ENCODE measurements at regions not wholly inside any gene's neighbourhood (a gene's known extent, or its start where the extent isn't known, plus 50 kb on each side); places are given as distances from the start of the nearest gene placed in this dataset.
A peak's percentile ranks its signal among the peaks of the same experiment; 100 is the strongest.

DNA sequence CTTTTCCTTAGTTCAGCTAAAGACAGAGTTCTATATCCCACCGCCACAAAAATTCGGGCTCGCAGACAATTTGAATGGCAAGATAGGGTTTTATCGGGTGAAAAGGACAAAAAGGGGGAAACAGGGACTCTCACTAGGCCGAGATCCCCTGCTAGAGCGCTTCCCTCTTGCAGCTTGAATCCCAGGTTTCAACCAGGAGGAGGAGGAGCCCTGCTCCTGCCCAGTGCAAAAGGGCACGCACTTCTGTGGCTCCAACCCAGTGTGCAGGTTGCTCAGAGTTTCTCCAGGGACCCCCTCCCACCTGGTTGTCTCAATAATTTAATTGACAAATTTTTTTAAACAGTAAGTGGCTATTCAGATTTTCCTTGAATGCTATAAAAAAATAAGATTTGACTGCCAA lies 152.6 kb upstream of the LUZP2 start:
- Histone ChIP-seq H3K27ac (ENCODE audit: low read depth, low read length) (no peak overlapping the region), H3K36me3 (ENCODE audit: insufficient read depth, low read length) (no peaks in the 10 kb centered on the region), H3K4me3 (ENCODE audit: low read length) (no peak overlapping the region), H3K9me3 (ENCODE audit: low read length) (no peaks in the 10 kb centered on the region), H3K4me1 (ENCODE audit: insufficient read depth, low read length) (no peaks in the 10 kb centered on the region), H3K27me3 (ENCODE audit: insufficient read depth, low read length, poor library complexity, severe bottlenecking) (no peaks in the 10 kb centered on the region)
- DNase-seq = no peak
- CTCF ChIA-PET = no interaction called here
- H3K27me3 Mint-ChIP-seq = no peaks in the 10 kb centered on the region
- no peaks in the 10 kb centered on the region for H3K36me3 Mint-ChIP-seq
- POLR2A ChIA-PET = no interaction called here
- H3K27ac Mint-ChIP-seq = no peak overlapping the region
- no peaks in the 10 kb centered on the region for H3K4me1 Mint-ChIP-seq
- H3K9me3 Mint-ChIP-seq = peaks cover 0 to 40% (median 4%) of the 10 kb centered on the region in 5 donors
- no peak overlapping the region for H3K4me3 Mint-ChIP-seq

GRCh38 chr11:24348908-24349307 lies 147.9 kb upstream of the LUZP2 start:
- no peaks in the 10 kb centered on the region for H3K4me1 Mint-ChIP-seq
- no peak for DNase-seq
- Histone ChIP-seq H3K9me3 (ENCODE audit: low read length) (no peaks in the 10 kb centered on the region), H3K4me3 (ENCODE audit: low read length) (no peak overlapping the region), H3K36me3 (ENCODE audit: insufficient read depth, low read length) (no peaks in the 10 kb centered on the region), H3K4me1 (ENCODE audit: insufficient read depth, low read length) (no peaks in the 10 kb centered on the region), H3K27ac (ENCODE audit: low read depth, low read length) (no peak overlapping the region), H3K27me3 (ENCODE audit: insufficient read depth, low read length, poor library complexity, severe bottlenecking) (no peaks in the 10 kb centered on the region)
- peaks cover 0 to 3% (median 0%) of the 10 kb centered on the region in 3 donors for H3K36me3 Mint-ChIP-seq
- no peak overlapping the region for H3K4me3 Mint-ChIP-seq
- POLR2A ChIA-PET = no interaction called here
- H3K27ac Mint-ChIP-seq = no peak overlapping the region
- peaks cover 1 to 39% (median 8%) of the 10 kb centered on the region in 5 donors for H3K9me3 Mint-ChIP-seq
- no peaks in the 10 kb centered on the region for H3K27me3 Mint-ChIP-seq
- CTCF ChIA-PET = no interaction called here

GRCh38 chr11:24351179-24351578 lies 145.7 kb upstream of the LUZP2 start:
- Histone ChIP-seq H3K4me3 (ENCODE audit: low read length) (no peak overlapping the region), H3K4me1 (ENCODE audit: insufficient read depth, low read length) (no peaks in the 10 kb centered on the region), H3K27me3 (ENCODE audit: insufficient read depth, low read length, poor library complexity, severe bottlenecking) (no peaks in the 10 kb centered on the region), H3K9me3 (ENCODE audit: low read length) (no peaks in the 10 kb centered on the region), H3K36me3 (ENCODE audit: insufficient read depth, low read length) (no peaks in the 10 kb centered on the region), H3K27ac (ENCODE audit: low read depth, low read length) (no peak overlapping the region)
- Mint-ChIP-seq H3K9me3 (peaks cover 1 to 35% (median 7%) of the 10 kb centered on the region in 5 donors), H3K27ac (no peak overlapping the region), H3K4me3 (no peak overlapping the region), H3K27me3 (no peaks in the 10 kb centered on the region), H3K36me3 (peaks cover 0 to 4% (median 0%) of the 10 kb centered on the region in 3 donors), H3K4me1 (no peaks in the 10 kb centered on the region)
- CTCF ChIA-PET = no interaction called here
- POLR2A ChIA-PET = no interaction called here
- no peak for DNase-seq

DNA sequence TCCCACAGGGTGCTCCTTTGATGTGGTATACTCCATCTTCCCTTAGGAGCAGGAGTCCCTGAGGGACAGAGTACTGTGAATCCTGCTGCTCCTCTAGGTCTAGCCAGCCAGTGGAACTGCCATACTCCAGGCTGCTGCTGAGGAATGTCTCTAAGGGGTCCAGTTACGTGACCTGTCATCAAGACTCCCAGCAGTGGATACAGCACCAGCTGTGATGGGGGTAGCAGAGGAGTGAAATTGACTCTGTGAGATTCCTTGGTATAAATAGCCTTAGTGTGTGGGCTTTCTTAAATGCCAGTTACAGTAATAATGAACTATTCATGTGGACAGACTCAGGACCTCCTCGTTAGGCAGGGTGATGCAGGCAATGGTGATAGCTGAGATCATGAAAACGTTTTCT lies 140.4 kb upstream of the LUZP2 start:
- Histone ChIP-seq H3K4me1 (ENCODE audit: insufficient read depth, low read length) (no peaks in the 10 kb centered on the region), H3K36me3 (ENCODE audit: insufficient read depth, low read length) (no peaks in the 10 kb centered on the region), H3K9me3 (ENCODE audit: low read length) (no peaks in the 10 kb centered on the region), H3K4me3 (ENCODE audit: low read length) (no peak overlapping the region), H3K27ac (ENCODE audit: low read depth, low read length) (no peak overlapping the region), H3K27me3 (ENCODE audit: insufficient read depth, low read length, poor library complexity, severe bottlenecking) (no peaks in the 10 kb centered on the region)
- Mint-ChIP-seq H3K4me1 (peaks cover 0 to 2% (median 0%) of the 10 kb centered on the region in 3 donors), H3K36me3 (peaks cover 0 to 4% (median 0%) of the 10 kb centered on the region in 3 donors), H3K4me3 (no peak overlapping the region), H3K9me3 (peaks cover 7 to 19% (median 8%) of the 10 kb centered on the region in 5 donors), H3K27me3 (no peaks in the 10 kb centered on the region), H3K27ac (peak overlapping the region in 1 of 8 donors; percentile 55)
- DNase-seq = no peak
- POLR2A ChIA-PET = no interaction called here
- CTCF ChIA-PET = interaction anchor here (1.5 kb wide), 1 partner anchor 11 kb away, joined by 6 read pairs; no protein-coding TSS in a partner anchor

GRCh38 chr11:24357620-24358410 lies 139.0 kb upstream of the LUZP2 start:
- Mint-ChIP-seq H3K27ac (peak overlapping the region in 4 of 8 donors; percentile 15 to 38 (median 24)), H3K9me3 (peaks cover 9 to 19% (median 14%) of the 10 kb centered on the region in 5 donors), H3K27me3 (no peaks in the 10 kb centered on the region), H3K4me1 (peaks cover 0 to 2% (median 0%) of the 10 kb centered on the region in 3 donors), H3K36me3 (peaks cover 0 to 4% (median 0%) of the 10 kb centered on the region in 3 donors), H3K4me3 (peak overlapping the region in 4 of 7 donors; percentile 15 to 76 (median 42))
- POLR2A ChIA-PET = no interaction called here
- no peak for DNase-seq
- no peaks in the 10 kb centered on the region for H3K9me3 ChIP-seq (ENCODE audit: low read length)
- no peak overlapping the region for H3K27ac ChIP-seq (ENCODE audit: low read depth, low read length)
- CTCF ChIA-PET = interaction anchor here (0.6 to 1.5 kb wide), 3 partner anchors 9 to 818 kb away, joined by 3 to 6 read pairs (median 4); no protein-coding TSS in a partner anchor
- no peaks in the 10 kb centered on the region for H3K27me3 ChIP-seq (ENCODE audit: insufficient read depth, low read length, poor library complexity, severe bottlenecking)
- H3K4me1 ChIP-seq (ENCODE audit: insufficient read depth, low read length) = no peaks in the 10 kb centered on the region
- H3K4me3 ChIP-seq (ENCODE audit: low read length) = no peak overlapping the region
- no peaks in the 10 kb centered on the region for H3K36me3 ChIP-seq (ENCODE audit: insufficient read depth, low read length)

DNA sequence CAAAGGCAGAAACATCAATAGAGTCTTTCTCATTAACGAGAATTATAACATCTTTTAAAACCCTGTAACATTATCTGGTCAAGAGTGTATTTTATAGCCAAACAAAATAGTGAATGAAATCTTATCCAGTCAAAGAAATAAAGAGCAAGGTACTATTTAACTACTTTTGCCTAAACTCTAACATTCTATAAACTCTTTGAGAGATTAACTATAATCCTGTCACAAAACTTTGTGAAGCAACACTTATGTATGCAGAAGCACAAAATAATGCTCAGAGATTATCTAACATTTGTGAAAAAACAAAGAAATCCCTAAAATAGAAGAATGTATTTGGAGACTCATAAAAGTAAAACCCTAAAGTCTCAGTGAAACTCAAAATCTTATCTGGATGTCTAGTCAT lies 124.4 kb upstream of the LUZP2 start:
- Mint-ChIP-seq H3K4me3 (no peak overlapping the region), H3K4me1 (no peaks in the 10 kb centered on the region), H3K27me3 (no peaks in the 10 kb centered on the region), H3K9me3 (peaks cover 1 to 17% (median 7%) of the 10 kb centered on the region in 5 donors), H3K36me3 (peaks cover 0 to 2% (median 0%) of the 10 kb centered on the region in 3 donors), H3K27ac (no peak overlapping the region)
- POLR2A ChIA-PET = no interaction called here
- H3K36me3 ChIP-seq (ENCODE audit: insufficient read depth, low read length) = no peaks in the 10 kb centered on the region
- H3K27ac ChIP-seq (ENCODE audit: low read depth, low read length) = no peak overlapping the region
- no peaks in the 10 kb centered on the region for H3K4me1 ChIP-seq (ENCODE audit: insufficient read depth, low read length)
- CTCF ChIA-PET = no interaction called here
- H3K27me3 ChIP-seq (ENCODE audit: insufficient read depth, low read length, poor library complexity, severe bottlenecking) = no peaks in the 10 kb centered on the region
- H3K9me3 ChIP-seq (ENCODE audit: low read length) = no peaks in the 10 kb centered on the region
- DNase-seq = no peak
- H3K4me3 ChIP-seq (ENCODE audit: low read length) = no peak overlapping the region

DNA sequence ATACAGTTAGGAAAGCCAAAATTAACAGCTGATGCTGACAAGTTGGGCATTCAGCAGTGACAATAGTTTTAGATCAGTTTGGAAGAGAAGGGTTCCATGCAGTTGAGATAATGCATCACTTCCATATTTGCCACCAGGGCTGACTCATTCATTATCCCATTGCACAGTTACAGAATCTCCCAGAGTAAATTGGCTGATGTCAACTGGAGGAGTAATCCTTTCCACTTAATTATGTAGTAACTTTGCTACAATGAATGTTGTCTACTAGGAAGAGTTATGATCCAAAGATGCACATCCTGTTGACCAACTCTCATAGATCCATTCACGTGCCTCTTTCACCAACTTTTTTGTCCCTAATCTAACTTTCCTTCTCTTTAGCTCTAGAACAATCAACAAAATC lies 123.3 kb upstream of the LUZP2 start:
- peaks cover 1 to 16% (median 7%) of the 10 kb centered on the region in 5 donors for H3K9me3 Mint-ChIP-seq
- H3K27ac Mint-ChIP-seq = no peak overlapping the region
- H3K27me3 Mint-ChIP-seq = no peaks in the 10 kb centered on the region
- no peaks in the 10 kb centered on the region for H3K27me3 ChIP-seq (ENCODE audit: insufficient read depth, low read length, poor library complexity, severe bottlenecking)
- H3K4me3 Mint-ChIP-seq = no peak overlapping the region
- H3K9me3 ChIP-seq (ENCODE audit: low read length) = no peaks in the 10 kb centered on the region
- no peak overlapping the region for H3K27ac ChIP-seq (ENCODE audit: low read depth, low read length)
- no peak for DNase-seq
- no peaks in the 10 kb centered on the region for H3K36me3 ChIP-seq (ENCODE audit: insufficient read depth, low read length)
- ChIA-PET CTCF (interaction anchor here (0.9 kb wide), 1 partner anchor 48 kb away, joined by 3 read pairs; no protein-coding TSS in a partner anchor), POLR2A (no interaction called here)
- H3K4me1 Mint-ChIP-seq = no peaks in the 10 kb centered on the region
- peaks cover 0 to 2% (median 0%) of the 10 kb centered on the region in 3 donors for H3K36me3 Mint-ChIP-seq
- no peaks in the 10 kb centered on the region for H3K4me1 ChIP-seq (ENCODE audit: insufficient read depth, low read length)
- no peak overlapping the region for H3K4me3 ChIP-seq (ENCODE audit: low read length)

GRCh38 chr11:24375351-24375750 lies 121.5 kb upstream of the LUZP2 start:
- POLR2A ChIA-PET = no interaction called here
- peaks cover 1 to 23% (median 10%) of the 10 kb centered on the region in 5 donors for H3K9me3 Mint-ChIP-seq
- no peak overlapping the region for H3K4me3 Mint-ChIP-seq

More at GRCh38 chr11:24375351-24375750, 121.5 kb upstream of the LUZP2 start:
- H3K36me3 ChIP-seq (ENCODE audit: insufficient read depth, low read length) = no peaks in the 10 kb centered on the region
- peaks cover 0 to 2% (median 0%) of the 10 kb centered on the region in 3 donors for H3K36me3 Mint-ChIP-seq
- CTCF ChIA-PET = no interaction called here
- no peaks in the 10 kb centered on the region for H3K9me3 ChIP-seq (ENCODE audit: low read length)
- no peaks in the 10 kb centered on the region for H3K27me3 ChIP-seq (ENCODE audit: insufficient read depth, low read length, poor library complexity, severe bottlenecking)
- no peak overlapping the region for H3K27ac ChIP-seq (ENCODE audit: low read depth, low read length)
- H3K4me1 Mint-ChIP-seq = no peaks in the 10 kb centered on the region
- H3K4me3 ChIP-seq (ENCODE audit: low read length) = no peak overlapping the region
- no peaks in the 10 kb centered on the region for H3K4me1 ChIP-seq (ENCODE audit: insufficient read depth, low read length)
- DNase-seq = no peak
- no peak overlapping the region for H3K27ac Mint-ChIP-seq
- no peaks in the 10 kb centered on the region for H3K27me3 Mint-ChIP-seq
